ENCODE measurements at regions not wholly inside any gene's neighbourhood (a gene's known extent, or its start where the extent isn't known, plus 50 kb on each side); places are given as distances from the start of the nearest gene placed in this dataset.
A peak's percentile ranks its signal among the peaks of the same experiment; 100 is the strongest.

GRCh38 chr1:238293075-238293474, 402.4 kb upstream of the ZP4 start:
- 79 to 89% methylated on average over 2 to 3 of the region's 3 CpGs for WGBS, 2 donors (ENCODE audit: low coverage in 1 of 2)
- Histone ChIP-seq H3K4me1 (no peaks in the 10 kb centered on the region), H3K36me3 (no peaks in the 10 kb centered on the region), H3K9me3 (peaks cover 0 to 10% (median 0%) of the 10 kb centered on the region in 3 donors), H3K27ac (no peak overlapping the region), H3K27me3 (no peaks in the 10 kb centered on the region), H3K4me3 (no peak overlapping the region)
- ATAC-seq = no peak
- no peak for TF ChIP-seq CTCF (IDR thresholded peaks at IDR 0.05)
- no peak for TF ChIP-seq EP300 (IDR thresholded peaks at IDR 0.05)
- TF ChIP-seq POLR2AphosphoS5 (IDR thresholded peaks at IDR 0.05) = no peak
- no peak for TF ChIP-seq POLR2A (IDR thresholded peaks at IDR 0.05)

- no peak for ATAC-seq
- Histone ChIP-seq H3K4me1 (peaks cover 0 to 10% (median 0%) of the 10 kb centered on the region in 3 donors), H3K27ac (no peak overlapping the region), H3K36me3 (no peaks in the 10 kb centered on the region), H3K4me3 (no peak overlapping the region), H3K9me3 (no peaks in the 10 kb centered on the region), H3K27me3 (no peaks in the 10 kb centered on the region)
- TF ChIP-seq CTCF (IDR thresholded peaks at IDR 0.05) (no peak), POLR2A (IDR thresholded peaks at IDR 0.05) (no peak), EP300 (IDR thresholded peaks at IDR 0.05) (no peak), POLR2AphosphoS5 (IDR thresholded peaks at IDR 0.05) (no peak)
- WGBS, 2 donors (ENCODE audit: low coverage in 1 of 2) = 88 to 93% methylated on average over 1 of the region's 1 CpG
Measured at GRCh38 chr1:238281418-238281817, 390.7 kb upstream of the ZP4 start.

- Histone ChIP-seq H3K27ac (peak overlapping the region in 1 of 4 donors; percentile 35), H3K4me1 (peaks cover 0 to 10% (median 0%) of the 10 kb centered on the region in 3 donors), H3K4me3 (no peak overlapping the region), H3K9me3 (peaks cover 0 to 15% (median 0%) of the 10 kb centered on the region in 3 donors), H3K27me3 (no peaks in the 10 kb centered on the region), H3K36me3 (no peaks in the 10 kb centered on the region)
- no peak for TF ChIP-seq POLR2A (IDR thresholded peaks at IDR 0.05)
- no peak for TF ChIP-seq CTCF (IDR thresholded peaks at IDR 0.05)
- peak; percentile 52 for TF ChIP-seq POLR2AphosphoS5 (IDR thresholded peaks at IDR 0.05)
- TF ChIP-seq EP300 (IDR thresholded peaks at IDR 0.05) = no peak
- WGBS, 2 donors (ENCODE audit: low coverage in 1 of 2) = 25 to 56% methylated on average over 3 of the region's 3 CpGs
- peak; percentile 73 for ATAC-seq
Measured at GRCh38 chr1:238279694-238280380, 389.1 kb upstream of the ZP4 start.

- TF ChIP-seq CTCF (IDR thresholded peaks at IDR 0.05) = no peak
- TF ChIP-seq POLR2A (IDR thresholded peaks at IDR 0.05) = no peak
- no peak for TF ChIP-seq EP300 (IDR thresholded peaks at IDR 0.05)
- no peak for TF ChIP-seq POLR2AphosphoS5 (IDR thresholded peaks at IDR 0.05)
- ATAC-seq = no peak
- Histone ChIP-seq H3K4me1 (no peaks in the 10 kb centered on the region), H3K27ac (no peak overlapping the region), H3K4me3 (no peak overlapping the region), H3K27me3 (no peaks in the 10 kb centered on the region), H3K9me3 (peaks cover 0 to 22% (median 0%) of the 10 kb centered on the region in 3 donors), H3K36me3 (no peaks in the 10 kb centered on the region)
- 92 to 97% methylated on average over 3 of the region's 3 CpGs for WGBS, 2 donors (ENCODE audit: low coverage in 1 of 2)
Measured at GRCh38 chr1:238272145-238272544, 381.4 kb upstream of the ZP4 start.

- ATAC-seq = no peak
- 62 to 100% methylated on average over 1 of the region's 1 CpG for WGBS, 2 donors (ENCODE audit: low coverage in 1 of 2)
- Histone ChIP-seq H3K4me1 (no peaks in the 10 kb centered on the region), H3K27ac (no peak overlapping the region), H3K9me3 (no peaks in the 10 kb centered on the region), H3K36me3 (no peaks in the 10 kb centered on the region), H3K27me3 (no peaks in the 10 kb centered on the region), H3K4me3 (no peak overlapping the region)
- TF ChIP-seq EP300 (IDR thresholded peaks at IDR 0.05) = no peak
- no peak for TF ChIP-seq POLR2A (IDR thresholded peaks at IDR 0.05)
- TF ChIP-seq POLR2AphosphoS5 (IDR thresholded peaks at IDR 0.05) = no peak
- no peak for TF ChIP-seq CTCF (IDR thresholded peaks at IDR 0.05)
Measured at GRCh38 chr1:238265866-238266265, 375.1 kb upstream of the ZP4 start.
